ENCODE measurements at regions not wholly inside any gene's neighbourhood (a gene's known extent, or its start where the extent isn't known, plus 50 kb on each side); places are given as distances from the start of the nearest gene placed in this dataset.
A peak's percentile ranks its signal among the peaks of the same experiment; 100 is the strongest.

- no peaks in the 10 kb centered on the region for H3K36me3 ChIP-seq (ENCODE audit: control insufficient read depth in 2 of 2, extremely low read depth in 1 of 2, insufficient read depth in 1 of 2, low read length in 1 of 2)
- no peak overlapping the region for H3K4me3 ChIP-seq (ENCODE audit: control insufficient read depth in 1 of 2, extremely low read depth in 1 of 2, low read length in 1 of 2)
- H3K27ac ChIP-seq (ENCODE audit: low read length) = no peak overlapping the region
- peaks cover 30 to 34% (median 30%) of the 10 kb centered on the region in 3 donors for H3K4me1 Mint-ChIP-seq
- peaks cover 11 to 25% of the 10 kb centered on the region in 2 experiments for H3K4me1 ChIP-seq (ENCODE audit: control insufficient read depth in 1 of 2, extremely low read depth in 1 of 2, insufficient read depth in 2 of 2, low read length in 2 of 2)
- ChIA-PET POLR2A (no interaction called here), CTCF (no interaction called here)
- H3K27me3 Mint-ChIP-seq = no peaks in the 10 kb centered on the region
- ATAC-seq (replicated peaks in 1 of 4) (no peak), DNase-seq (no peak)
- H3K9me3 ChIP-seq = no peaks in the 10 kb centered on the region
- WGBS (ENCODE audit: insufficient coverage) = no CpG with 5 or more reads among the region's 1 CpG
- H3K4me3 Mint-ChIP-seq = no peak overlapping the region
- H3K9me3 Mint-ChIP-seq = no peaks in the 10 kb centered on the region
- H3K27me3 ChIP-seq (replicated peaks in 1 of 2; ENCODE audit: control insufficient read depth in 2 of 2, extremely low read depth in 1 of 2, insufficient read depth in 2 of 2, low read length in 1 of 2) = peaks cover 0 to 8% of the 10 kb centered on the region in 2 experiments
- no peaks in the 10 kb centered on the region for H3K36me3 Mint-ChIP-seq
- no peak overlapping the region for H3K27ac Mint-ChIP-seq
These were observed 116.0 kb upstream of the GUCA2B start for GRCh38 chr1:42037161-42037560.

- no peaks in the 10 kb centered on the region for H3K27me3 Mint-ChIP-seq
- no peaks in the 10 kb centered on the region for H3K9me3 ChIP-seq
- no peaks in the 10 kb centered on the region for H3K36me3 Mint-ChIP-seq
- WGBS (ENCODE audit: insufficient coverage) = under 1% methylated on average over 53 of the region's 60 CpGs
- no peaks in the 10 kb centered on the region for H3K36me3 ChIP-seq (ENCODE audit: control insufficient read depth in 2 of 2, extremely low read depth in 1 of 2, insufficient read depth in 1 of 2, low read length in 1 of 2)
- H3K27me3 ChIP-seq (replicated peaks in 1 of 2; ENCODE audit: control insufficient read depth in 2 of 2, extremely low read depth in 1 of 2, insufficient read depth in 2 of 2, low read length in 1 of 2) = peaks cover 0 to 6% of the 10 kb centered on the region in 2 experiments
- POLR2A ChIA-PET = no interaction called here
- peak overlapping the region; percentile 62 to 73 for H3K4me3 ChIP-seq (ENCODE audit: control insufficient read depth in 1 of 2, extremely low read depth in 1 of 2, low read length in 1 of 2)
- CTCF ChIA-PET = interaction anchor here in 1 of 2 donors (0.6 to 1.1 kb wide), 3 partner anchors 53 to 224 kb away, joined by 4 to 5 read pairs (median 4); no protein-coding TSS in a partner anchor
- H3K9me3 Mint-ChIP-seq = no peaks in the 10 kb centered on the region
- peak; percentile 89 to 94 (median 90) for ATAC-seq (replicated peaks in 1 of 4)
- peaks cover 41 to 45% (median 41%) of the 10 kb centered on the region in 3 donors for H3K4me1 Mint-ChIP-seq
- H3K4me1 ChIP-seq (ENCODE audit: control insufficient read depth in 1 of 2, extremely low read depth in 1 of 2, insufficient read depth in 2 of 2, low read length in 2 of 2) = peaks cover 20 to 29% of the 10 kb centered on the region in 2 experiments
- DNase-seq = peak; percentile 90 to 99 (median 96)
- peak overlapping the region; percentile 39 for H3K27ac ChIP-seq (ENCODE audit: low read length)
- H3K27ac Mint-ChIP-seq = peak overlapping the region; percentile 38 to 60
- H3K4me3 Mint-ChIP-seq = peak overlapping the region in 2 of 3 donors; percentile 81 to 83
These were observed 117.2 kb upstream of the GUCA2B start for GRCh38 chr1:42035830-42036604.

GRCh38 chr1:42035205-42035829 is 116.6 kb upstream of the HIVEP3 start:
- Histone ChIP-seq H3K4me3 (ENCODE audit: control insufficient read depth in 1 of 2, extremely low read depth in 1 of 2, low read length in 1 of 2) (peak overlapping the region; percentile 73 to 85), H3K9me3 (no peaks in the 10 kb centered on the region), H3K4me1 (ENCODE audit: control insufficient read depth in 1 of 2, extremely low read depth in 1 of 2, insufficient read depth in 2 of 2, low read length in 2 of 2) (peaks cover 20 to 29% of the 10 kb centered on the region in 2 experiments), H3K36me3 (ENCODE audit: control insufficient read depth in 2 of 2, extremely low read depth in 1 of 2, insufficient read depth in 1 of 2, low read length in 1 of 2) (no peaks in the 10 kb centered on the region), H3K27ac (ENCODE audit: low read length) (no peak overlapping the region), H3K27me3 (replicated peaks in 1 of 2; ENCODE audit: control insufficient read depth in 2 of 2, extremely low read depth in 1 of 2, insufficient read depth in 2 of 2, low read length in 1 of 2) (no peaks in the 10 kb centered on the region)
- DNase-seq (peak in 12 of 35 experiments; percentile 8 to 68 (median 32)), ATAC-seq (replicated peaks in 1 of 4) (peak; percentile 73 to 79 (median 76))
- Mint-ChIP-seq H3K27ac (peak overlapping the region; percentile 50 to 51), H3K4me1 (peaks cover 48 to 51% (median 48%) of the 10 kb centered on the region in 3 donors), H3K9me3 (no peaks in the 10 kb centered on the region), H3K36me3 (no peaks in the 10 kb centered on the region), H3K27me3 (no peaks in the 10 kb centered on the region), H3K4me3 (peak overlapping the region in 2 of 3 donors; percentile 83 to 90)
- CTCF ChIA-PET = interaction anchor here in 1 of 2 donors (0.6 to 1.1 kb wide), 4 partner anchors 52 to 413 kb away, joined by 4 to 5 read pairs (median 4); no protein-coding TSS in a partner anchor
- POLR2A ChIA-PET = interaction anchor here in 1 of 2 donors (0.6 kb wide), 1 partner anchor 21 kb away, joined by 3 read pairs; no protein-coding TSS in a partner anchor
- under 1% methylated on average over 66 of the region's 66 CpGs for WGBS (ENCODE audit: insufficient coverage)

- no peak for DNase-seq
- peak overlapping the region in 1 of 2 donors; percentile 85 for H3K4me3 ChIP-seq (ENCODE audit: control insufficient read depth in 1 of 2, extremely low read depth in 1 of 2, low read length in 1 of 2)
- 94% methylated on average over 2 of the region's 6 CpGs for WGBS (ENCODE audit: insufficient coverage)
- Mint-ChIP-seq H3K27me3 (no peaks in the 10 kb centered on the region), H3K27ac (peak overlapping the region in 1 of 2 donors; percentile 51), H3K9me3 (no peaks in the 10 kb centered on the region), H3K4me3 (peak overlapping the region in 2 of 3 donors; percentile 83 to 90), H3K4me1 (peaks cover 49 to 52% (median 51%) of the 10 kb centered on the region in 3 donors), H3K36me3 (no peaks in the 10 kb centered on the region)
- no peaks in the 10 kb centered on the region for H3K9me3 ChIP-seq
- no peak overlapping the region for H3K27ac ChIP-seq (ENCODE audit: low read length)
- no peaks in the 10 kb centered on the region for H3K27me3 ChIP-seq (replicated peaks in 1 of 2; ENCODE audit: control insufficient read depth in 2 of 2, extremely low read depth in 1 of 2, insufficient read depth in 2 of 2, low read length in 1 of 2)
- peaks cover 20 to 29% of the 10 kb centered on the region in 2 experiments for H3K4me1 ChIP-seq (ENCODE audit: control insufficient read depth in 1 of 2, extremely low read depth in 1 of 2, insufficient read depth in 2 of 2, low read length in 2 of 2)
- POLR2A ChIA-PET = no interaction called here
- CTCF ChIA-PET = interaction anchor here in 1 of 2 donors (1.1 to 1.6 kb wide), 2 partner anchors 139 to 142 kb away, joined by 3 to 4 read pairs; no protein-coding TSS in a partner anchor
- H3K36me3 ChIP-seq (ENCODE audit: control insufficient read depth in 2 of 2, extremely low read depth in 1 of 2, insufficient read depth in 1 of 2, low read length in 1 of 2) = no peaks in the 10 kb centered on the region
- ATAC-seq (replicated peaks in 1 of 4) = no peak
These were observed 115.7 kb upstream of the HIVEP3 start for GRCh38 chr1:42034426-42034825.

- no peak for DNase-seq
- H3K4me3 ChIP-seq (ENCODE audit: control insufficient read depth in 1 of 2, extremely low read depth in 1 of 2, low read length in 1 of 2) = no peak overlapping the region
- WGBS (ENCODE audit: insufficient coverage) = no CpG with 5 or more reads among the region's 1 CpG
- no peak for ATAC-seq (replicated peaks in 1 of 4)
- no peak overlapping the region for H3K27ac Mint-ChIP-seq
- no peaks in the 10 kb centered on the region for H3K36me3 Mint-ChIP-seq
- H3K4me3 Mint-ChIP-seq = peak overlapping the region in 2 of 3 donors; percentile 49 to 83
- H3K36me3 ChIP-seq (ENCODE audit: control insufficient read depth in 2 of 2, extremely low read depth in 1 of 2, insufficient read depth in 1 of 2, low read length in 1 of 2) = no peaks in the 10 kb centered on the region
- peaks cover 20 to 29% of the 10 kb centered on the region in 2 experiments for H3K4me1 ChIP-seq (ENCODE audit: control insufficient read depth in 1 of 2, extremely low read depth in 1 of 2, insufficient read depth in 2 of 2, low read length in 2 of 2)
- CTCF ChIA-PET = interaction anchor here in 1 of 2 donors (1.1 to 1.6 kb wide), 2 partner anchors 140 to 141 kb away, joined by 3 to 4 read pairs; no protein-coding TSS in a partner anchor
- H3K27me3 ChIP-seq (replicated peaks in 1 of 2; ENCODE audit: control insufficient read depth in 2 of 2, extremely low read depth in 1 of 2, insufficient read depth in 2 of 2, low read length in 1 of 2) = no peaks in the 10 kb centered on the region
- no peaks in the 10 kb centered on the region for H3K27me3 Mint-ChIP-seq
- no peaks in the 10 kb centered on the region for H3K9me3 Mint-ChIP-seq
- POLR2A ChIA-PET = no interaction called here
- peaks cover 49 to 54% (median 52%) of the 10 kb centered on the region in 3 donors for H3K4me1 Mint-ChIP-seq
- no peak overlapping the region for H3K27ac ChIP-seq (ENCODE audit: low read length)
- H3K9me3 ChIP-seq = no peaks in the 10 kb centered on the region
These were observed 114.9 kb upstream of the HIVEP3 start for GRCh38 chr1:42033629-42034028.

GRCh38 chr1:42017730-42018129 is 99.0 kb upstream of the HIVEP3 start:
- no peak overlapping the region for H3K4me3 Mint-ChIP-seq
- peaks cover 7% of the 10 kb centered on the region for H3K36me3 Mint-ChIP-seq
- H3K9me3 ChIP-seq = peaks cover 2% of the 10 kb centered on the region
- H3K4me1 Mint-ChIP-seq = peaks cover 27 to 32% (median 32%) of the 10 kb centered on the region in 3 donors
- POLR2A ChIA-PET = interaction anchor here in 1 of 2 donors (0.7 kb wide), 1 partner anchor 324 kb away, joined by 3 read pairs; no protein-coding TSS in a partner anchor
- no peaks in the 10 kb centered on the region for H3K27me3 Mint-ChIP-seq
- CTCF ChIA-PET = no interaction called here
- DNase-seq (no peak), ATAC-seq (replicated peaks in 1 of 4) (no peak)
- H3K36me3 ChIP-seq (ENCODE audit: control insufficient read depth in 2 of 2, extremely low read depth in 1 of 2, insufficient read depth in 1 of 2, low read length in 1 of 2) = no peaks in the 10 kb centered on the region
- WGBS (ENCODE audit: insufficient coverage) = no CpG with 5 or more reads among the region's 3 CpGs
- H3K9me3 Mint-ChIP-seq = no peaks in the 10 kb centered on the region
- peaks cover 9 to 12% of the 10 kb centered on the region in 2 experiments for H3K4me1 ChIP-seq (ENCODE audit: control insufficient read depth in 1 of 2, extremely low read depth in 1 of 2, insufficient read depth in 2 of 2, low read length in 2 of 2)
- no peaks in the 10 kb centered on the region for H3K27me3 ChIP-seq (replicated peaks in 1 of 2; ENCODE audit: control insufficient read depth in 2 of 2, extremely low read depth in 1 of 2, insufficient read depth in 2 of 2, low read length in 1 of 2)
- H3K27ac ChIP-seq (ENCODE audit: low read length) = no peak overlapping the region
- no peak overlapping the region for H3K27ac Mint-ChIP-seq
- H3K4me3 ChIP-seq (ENCODE audit: control insufficient read depth in 1 of 2, extremely low read depth in 1 of 2, low read length in 1 of 2) = no peak overlapping the region

Measured in T-cell (primary cell).